ENCODE measurements at regions not wholly inside any gene's neighbourhood (a gene's known extent, or its start where the extent isn't known, plus 50 kb on each side); places are given as distances from the start of the nearest gene placed in this dataset.

DNA sequence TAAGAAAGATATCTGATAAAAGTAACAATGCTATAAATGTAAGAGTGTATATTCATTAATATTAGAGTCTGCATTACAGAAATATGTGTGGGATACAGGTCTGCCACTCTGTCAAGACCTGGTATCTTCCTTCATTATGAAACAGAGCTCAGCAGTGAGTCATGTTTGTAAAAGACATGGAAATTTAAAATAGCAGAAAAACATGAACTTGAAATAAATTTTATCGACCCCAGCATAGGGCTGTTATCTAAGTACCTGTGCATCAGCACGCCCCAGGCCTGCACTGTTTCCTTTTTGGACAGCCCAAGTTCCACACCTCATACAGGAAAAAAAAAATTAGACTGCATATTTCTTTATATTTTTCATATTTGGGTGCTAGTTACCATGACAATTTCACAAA, 58.0 kb upstream of the ZPBP start:
- TF ChIP-seq, protein P1, sequence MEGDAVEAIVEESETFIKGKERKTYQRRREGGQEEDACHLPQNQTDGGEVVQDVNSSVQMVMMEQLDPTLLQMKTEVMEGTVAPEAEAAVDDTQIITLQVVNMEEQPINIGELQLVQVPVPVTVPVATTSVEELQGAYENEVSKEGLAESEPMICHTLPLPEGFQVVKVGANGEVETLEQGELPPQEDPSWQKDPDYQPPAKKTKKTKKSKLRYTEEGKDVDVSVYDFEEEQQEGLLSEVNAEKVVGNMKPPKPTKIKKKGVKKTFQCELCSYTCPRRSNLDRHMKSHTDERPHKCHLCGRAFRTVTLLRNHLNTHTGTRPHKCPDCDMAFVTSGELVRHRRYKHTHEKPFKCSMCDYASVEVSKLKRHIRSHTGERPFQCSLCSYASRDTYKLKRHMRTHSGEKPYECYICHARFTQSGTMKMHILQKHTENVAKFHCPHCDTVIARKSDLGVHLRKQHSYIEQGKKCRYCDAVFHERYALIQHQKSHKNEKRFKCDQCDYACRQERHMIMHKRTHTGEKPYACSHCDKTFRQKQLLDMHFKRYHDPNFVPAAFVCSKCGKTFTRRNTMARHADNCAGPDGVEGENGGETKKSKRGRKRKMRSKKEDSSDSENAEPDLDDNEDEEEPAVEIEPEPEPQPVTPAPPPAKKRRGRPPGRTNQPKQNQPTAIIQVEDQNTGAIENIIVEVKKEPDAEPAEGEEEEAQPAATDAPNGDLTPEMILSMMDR (IDR thresholded peaks at IDR 0.05; ENCODE audit: insufficient read depth, low read depth, low read length) = no peak
- TF ChIP-seq EZH2 (IDR thresholded peaks at IDR 0.05; ENCODE audit: insufficient read depth, low read length) = no peak

Data from astrocyte (in vitro differentiated cells and primary cell).